Lung microvascular endothelial cell (primary cell): ENCODE measurements at regions not wholly inside any gene's neighbourhood (a gene's known extent, or its start where the extent isn't known, plus 50 kb on each side); places are given as distances from the start of the nearest gene placed in this dataset.
"Not testable (repeated sequence)": the region's sequence is repeated elsewhere in the genome, so short reads cannot be mapped to it uniquely, and the experiment has no call there.

Experiments used
- DNase-seq, 2 donors: peaks; one replicate each; pipeline versions ENCODE4 v3.0.0 to v3.0.0-alpha.2; 2010; ENCODE audit warnings: low read depth in 2 of 2

- DNase-seq = not testable (repeated sequence)
Measured at GRCh38 chr1:109857702-109858101, 52.9 kb upstream of the CSF1 start.

- not testable (repeated sequence) for DNase-seq
Measured at GRCh38 chr1:109855986-109856385, 54.7 kb upstream of the CSF1 start.

- DNase-seq = not testable (repeated sequence)
Measured at GRCh38 chr1:109853972-109854371, 56.7 kb upstream of the CSF1 start.

- DNase-seq = peak; percentile 70 to 90
Measured at GRCh38 chr1:109852221-109853015, 58.2 kb upstream of the CSF1 start.

- DNase-seq = peak in 1 of 2 donors; percentile 15
Measured at GRCh38 chr1:109850827-109851226, 59.8 kb upstream of the CSF1 start.

- DNase-seq = no peak
Measured at GRCh38 chr1:109850194-109850593, 60.5 kb upstream of the CSF1 start.

- no peak for DNase-seq
Measured at GRCh38 chr1:109849655-109850054, 61.0 kb upstream of the CSF1 start.

GRCh38 chr1:109847251-109847650 is 63.4 kb upstream of the CSF1 start:
- DNase-seq = no peak

- DNase-seq = no peak
Measured at GRCh38 chr1:109846846-109847245, 63.8 kb upstream of the CSF1 start.

- no peak for DNase-seq
Measured at GRCh38 chr1:109846162-109846561, 64.5 kb upstream of the CSF1 start.

GRCh38 chr1:109845658-109846057 is 65.0 kb upstream of the CSF1 start:
- no peak for DNase-seq

- no peak for DNase-seq
Measured at GRCh38 chr1:109844609-109845008, 66.0 kb upstream of the CSF1 start.

GRCh38 chr1:109840011-109840629 is 70.5 kb upstream of the CSF1 start:
- DNase-seq = peak in 1 of 2 donors; percentile 48

- DNase-seq = not testable (repeated sequence)
Measured at GRCh38 chr1:109839276-109839675, 71.4 kb upstream of the CSF1 start.

- peak; percentile 68 to 93 for DNase-seq
Measured at GRCh38 chr1:109838838-109839240, 71.8 kb upstream of the CSF1 start.

GRCh38 chr1:109837852-109838570 is 72.6 kb upstream of the CSF1 start:
- no peak for DNase-seq

- DNase-seq = not testable (repeated sequence)
Measured at GRCh38 chr1:109835645-109836044, 71.9 kb upstream of the EPS8L3 start.

- DNase-seq = no peak
Measured at GRCh38 chr1:109834951-109835350, 71.2 kb upstream of the EPS8L3 start.

GRCh38 chr1:109832945-109833344 is 69.2 kb upstream of the EPS8L3 start:
- DNase-seq = no peak

- DNase-seq = no peak
Measured at GRCh38 chr1:109828756-109829505, 65.2 kb upstream of the EPS8L3 start.

- no peak for DNase-seq
Measured at GRCh38 chr1:109827986-109828385, 64.3 kb upstream of the EPS8L3 start.

GRCh38 chr1:109827466-109827865 is 63.7 kb upstream of the EPS8L3 start:
- DNase-seq = no peak
